ENCODE measurements at regions not wholly inside any gene's neighbourhood (a gene's known extent, or its start where the extent isn't known, plus 50 kb on each side); places are given as distances from the start of the nearest gene placed in this dataset.
"Not testable (repeated sequence)": the region's sequence is repeated elsewhere in the genome, so short reads cannot be mapped to it uniquely, and the experiment has no call there.

GRCh38 chr6:118377711-118378414, 170.2 kb upstream of the PLN start (continued):
- TF ChIP-seq, protein P1, sequence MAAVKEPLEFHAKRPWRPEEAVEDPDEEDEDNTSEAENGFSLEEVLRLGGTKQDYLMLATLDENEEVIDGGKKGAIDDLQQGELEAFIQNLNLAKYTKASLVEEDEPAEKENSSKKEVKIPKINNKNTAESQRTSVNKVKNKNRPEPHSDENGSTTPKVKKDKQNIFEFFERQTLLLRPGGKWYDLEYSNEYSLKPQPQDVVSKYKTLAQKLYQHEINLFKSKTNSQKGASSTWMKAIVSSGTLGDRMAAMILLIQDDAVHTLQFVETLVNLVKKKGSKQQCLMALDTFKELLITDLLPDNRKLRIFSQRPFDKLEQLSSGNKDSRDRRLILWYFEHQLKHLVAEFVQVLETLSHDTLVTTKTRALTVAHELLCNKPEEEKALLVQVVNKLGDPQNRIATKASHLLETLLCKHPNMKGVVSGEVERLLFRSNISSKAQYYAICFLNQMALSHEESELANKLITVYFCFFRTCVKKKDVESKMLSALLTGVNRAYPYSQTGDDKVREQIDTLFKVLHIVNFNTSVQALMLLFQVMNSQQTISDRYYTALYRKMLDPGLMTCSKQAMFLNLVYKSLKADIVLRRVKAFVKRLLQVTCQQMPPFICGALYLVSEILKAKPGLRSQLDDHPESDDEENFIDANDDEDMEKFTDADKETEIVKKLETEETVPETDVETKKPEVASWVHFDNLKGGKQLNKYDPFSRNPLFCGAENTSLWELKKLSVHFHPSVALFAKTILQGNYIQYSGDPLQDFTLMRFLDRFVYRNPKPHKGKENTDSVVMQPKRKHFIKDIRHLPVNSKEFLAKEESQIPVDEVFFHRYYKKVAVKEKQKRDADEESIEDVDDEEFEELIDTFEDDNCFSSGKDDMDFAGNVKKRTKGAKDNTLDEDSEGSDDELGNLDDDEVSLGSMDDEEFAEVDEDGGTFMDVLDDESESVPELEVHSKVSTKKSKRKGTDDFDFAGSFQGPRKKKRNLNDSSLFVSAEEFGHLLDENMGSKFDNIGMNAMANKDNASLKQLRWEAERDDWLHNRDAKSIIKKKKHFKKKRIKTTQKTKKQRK (IDR thresholded peaks at IDR 0.05; ENCODE audit: low read depth, low read length) = no peak
- no peak for TF ChIP-seq ZBTB4 (CRISPR knock-in tag; IDR thresholded peaks at IDR 0.05)
- TF ChIP-seq JUND (IDR thresholded peaks at IDR 0.05; ENCODE audit: low read depth, low read length) = no peak
- TF ChIP-seq CREB1 (IDR thresholded peaks at IDR 0.05; ENCODE audit: low read depth) = no peak
- TF ChIP-seq ZBTB40 (IDR thresholded peaks at IDR 0.05; ENCODE audit: borderline replicate concordance) = no peak
- no peak for TF ChIP-seq TBL1XR1 (IDR thresholded peaks at IDR 0.05; ENCODE audit: low read depth, low read length)

GRCh38 chr6:118380620-118381019, 167.5 kb upstream of the PLN start:
- SMC1A ChIA-PET (ENCODE audit: uncharacterized antibody, unreplicated experiment); RAD21 ChIA-PET (ENCODE audit: unreplicated experiment); H3K4me2 ChIP-seq (ENCODE audit: control insufficient read depth, insufficient read depth); H3K9me3 ChIP-seq (replicated peaks; ENCODE audit: control insufficient read depth, insufficient read depth, low read length); DNase-seq (ENCODE audit: low read depth, low spot score); intact Hi-C loops (cut with micrococcal nuclease; ENCODE audit: unreplicated experiment); H3K36me3 ChIP-seq (ENCODE audit: control insufficient read depth in 2 of 2, insufficient read depth in 2 of 2, low read length in 1 of 2); H3K9ac ChIP-seq (ENCODE audit: control insufficient read depth, insufficient read depth, low read length); H3K4me1 ChIP-seq (ENCODE audit: control insufficient read depth, insufficient read depth, low read length); H3K4me3 ChIP-seq; H3K27ac ChIP-seq (ENCODE audit: control insufficient read depth, insufficient read depth); BruUV-seq (replicated peaks); H3K27me3 ChIP-seq (replicated peaks in 1 of 2; ENCODE audit: control insufficient read depth in 2 of 2, insufficient read depth in 2 of 2, low read length in 1 of 2); POLR2A ChIA-PET; H4K20me1 ChIP-seq (ENCODE audit: control insufficient read depth, insufficient read depth); H3K79me2 ChIP-seq (ENCODE audit: control insufficient read depth, insufficient read depth, low read length); H2AFZ ChIP-seq (ENCODE audit: control insufficient read depth, low read depth, low read length); FAIRE-seq; in situ Hi-C loops (cut with MboI); CTCF ChIA-PET; ATAC-seq: not testable (repeated sequence)
- WGBS (ENCODE audit: insufficient coverage, insufficient replicate concordance, low lambda C conversion rate, missing lambda C conversion rate) = 79% methylated on average over 3 of the region's 3 CpGs

All from GM12878 (cell line).